ENCODE measurements at regions not wholly inside any gene's neighbourhood (a gene's known extent, or its start where the extent isn't known, plus 50 kb on each side); places are given as distances from the start of the nearest gene placed in this dataset.

GRCh38 chr1:214826619-214827018 lies 223.6 kb downstream of the CENPF start:
- 58 to 59% methylated on average over 4 of the region's 4 CpGs for WGBS, 2 donors
- no peak overlapping the region for H3K4me3 ChIP-seq
- H3K4me1 ChIP-seq: no peaks in the 10 kb centered on the region
- H3K36me3 ChIP-seq (replicated peaks in 1 of 2; ENCODE audit: insufficient read depth in 1 of 2, low read depth in 2 of 2): no peaks in the 10 kb centered on the region
- ATAC-seq (no peak), DNase-seq (no peak)
- no peaks in the 10 kb centered on the region for H3K9me3 ChIP-seq
- TF ChIP-seq POLR2A (IDR thresholded peaks at IDR 0.05) (no peak), CTCF (IDR thresholded peaks at IDR 0.05) (no peak)
- H3K27me3 ChIP-seq: no peaks in the 10 kb centered on the region
- H3K27ac ChIP-seq: no peak overlapping the region
- intact Hi-C loops (cut with DNase I): no loop called here

- Histone ChIP-seq H3K4me3 (no peak overlapping the region), H3K4me1 (no peaks in the 10 kb centered on the region), H3K9me3 (no peaks in the 10 kb centered on the region), H3K27me3 (no peaks in the 10 kb centered on the region), H3K27ac (no peak overlapping the region), H3K36me3 (replicated peaks in 1 of 2; ENCODE audit: insufficient read depth in 1 of 2, low read depth in 2 of 2) (no peaks in the 10 kb centered on the region)
- DNase-seq (no peak), ATAC-seq (no peak)
- TF ChIP-seq POLR2A (IDR thresholded peaks at IDR 0.05): no peak
- no peak for TF ChIP-seq CTCF (IDR thresholded peaks at IDR 0.05)
- intact Hi-C loops (cut with DNase I): no loop called here
These were observed 224.9 kb downstream of the CENPF start for GRCh38 chr1:214827883-214828282.

- Histone ChIP-seq H3K9me3 (no peaks in the 10 kb centered on the region), H3K27ac (no peak overlapping the region), H3K4me3 (no peak overlapping the region), H3K4me1 (no peaks in the 10 kb centered on the region), H3K27me3 (no peaks in the 10 kb centered on the region), H3K36me3 (replicated peaks in 1 of 2; ENCODE audit: insufficient read depth in 1 of 2, low read depth in 2 of 2) (no peaks in the 10 kb centered on the region)
- ATAC-seq: no peak
- intact Hi-C loops (cut with DNase I): no loop called here
- TF ChIP-seq CTCF (IDR thresholded peaks at IDR 0.05): no peak
- DNase-seq: no peak
- WGBS, 2 donors: 31 to 36% methylated on average over 2 of the region's 2 CpGs
These were observed 227.9 kb downstream of the CENPF start for GRCh38 chr1:214830941-214831340.

GRCh38 chr1:214831956-214832355 lies 229.0 kb downstream of the CENPF start:
- Histone ChIP-seq H3K4me1 (no peaks in the 10 kb centered on the region), H3K9me3 (no peaks in the 10 kb centered on the region), H3K27me3 (no peaks in the 10 kb centered on the region), H3K27ac (no peak overlapping the region), H3K4me3 (no peak overlapping the region), H3K36me3 (replicated peaks in 1 of 2; ENCODE audit: insufficient read depth in 1 of 2, low read depth in 2 of 2) (no peaks in the 10 kb centered on the region)
- DNase-seq: no peak
- 68 to 74% methylated on average over 4 to 5 of the region's 5 CpGs for WGBS, 2 donors
- ATAC-seq: no peak
- TF ChIP-seq CTCF (IDR thresholded peaks at IDR 0.05) (no peak), POLR2A (IDR thresholded peaks at IDR 0.05) (no peak)
- intact Hi-C loops (cut with DNase I): no loop called here

- Histone ChIP-seq H3K9me3 (no peaks in the 10 kb centered on the region), H3K27ac (no peak overlapping the region), H3K27me3 (no peaks in the 10 kb centered on the region), H3K4me1 (no peaks in the 10 kb centered on the region), H3K36me3 (replicated peaks in 1 of 2; ENCODE audit: insufficient read depth in 1 of 2, low read depth in 2 of 2) (no peaks in the 10 kb centered on the region), H3K4me3 (no peak overlapping the region)
- intact Hi-C loops (cut with DNase I): no loop called here
- DNase-seq (no peak), ATAC-seq (no peak)
- WGBS, 2 donors: 11 to 27% methylated on average over 2 of the region's 2 CpGs
- TF ChIP-seq CTCF (IDR thresholded peaks at IDR 0.05) (no peak), POLR2A (IDR thresholded peaks at IDR 0.05) (no peak)
These were observed 230.3 kb downstream of the CENPF start for GRCh38 chr1:214833178-214833756.
